ENCODE measurements at regions not wholly inside any gene's neighbourhood (a gene's known extent, or its start where the extent isn't known, plus 50 kb on each side); places are given as distances from the start of the nearest gene placed in this dataset.

DNA sequence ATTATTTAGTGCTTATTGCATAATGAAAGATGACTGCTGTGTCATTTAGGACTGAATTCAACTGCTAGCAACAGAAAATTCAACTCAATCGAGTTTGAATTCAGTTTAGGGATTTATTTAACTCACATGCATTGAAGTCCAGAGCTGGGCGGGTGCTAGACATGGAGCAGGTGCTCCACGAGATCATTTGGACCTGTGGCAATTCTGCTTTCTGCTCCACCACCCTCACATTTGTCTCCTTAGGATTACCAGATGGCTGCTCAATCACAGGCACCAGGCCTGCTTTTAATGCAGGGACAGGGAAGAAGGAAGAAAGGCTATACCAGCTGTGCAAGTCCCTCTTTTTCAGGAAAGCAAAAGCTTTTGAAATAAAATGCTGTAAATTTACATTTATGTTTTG lies 572.9 kb upstream of the SLC8A1 start:
- no peaks in the 10 kb centered on the region for H3K9me3 Mint-ChIP-seq
- TF ChIP-seq, protein P1, sequence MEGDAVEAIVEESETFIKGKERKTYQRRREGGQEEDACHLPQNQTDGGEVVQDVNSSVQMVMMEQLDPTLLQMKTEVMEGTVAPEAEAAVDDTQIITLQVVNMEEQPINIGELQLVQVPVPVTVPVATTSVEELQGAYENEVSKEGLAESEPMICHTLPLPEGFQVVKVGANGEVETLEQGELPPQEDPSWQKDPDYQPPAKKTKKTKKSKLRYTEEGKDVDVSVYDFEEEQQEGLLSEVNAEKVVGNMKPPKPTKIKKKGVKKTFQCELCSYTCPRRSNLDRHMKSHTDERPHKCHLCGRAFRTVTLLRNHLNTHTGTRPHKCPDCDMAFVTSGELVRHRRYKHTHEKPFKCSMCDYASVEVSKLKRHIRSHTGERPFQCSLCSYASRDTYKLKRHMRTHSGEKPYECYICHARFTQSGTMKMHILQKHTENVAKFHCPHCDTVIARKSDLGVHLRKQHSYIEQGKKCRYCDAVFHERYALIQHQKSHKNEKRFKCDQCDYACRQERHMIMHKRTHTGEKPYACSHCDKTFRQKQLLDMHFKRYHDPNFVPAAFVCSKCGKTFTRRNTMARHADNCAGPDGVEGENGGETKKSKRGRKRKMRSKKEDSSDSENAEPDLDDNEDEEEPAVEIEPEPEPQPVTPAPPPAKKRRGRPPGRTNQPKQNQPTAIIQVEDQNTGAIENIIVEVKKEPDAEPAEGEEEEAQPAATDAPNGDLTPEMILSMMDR (IDR thresholded peaks at IDR 0.05): no peak
- no peaks in the 10 kb centered on the region; the same call in 1 of the 2 replicates for H3K4me1 Mint-ChIP-seq (ENCODE audit: low read depth)
- H3K27me3 Mint-ChIP-seq (ENCODE audit: insufficient read depth): no peaks in the 10 kb centered on the region
- H3K4me3 Mint-ChIP-seq: no peak overlapping the region
- no peaks in the 10 kb centered on the region for H3K36me3 Mint-ChIP-seq (ENCODE audit: low read depth)
- DNase-seq: no peak
- no peak overlapping the region for H3K27ac Mint-ChIP-seq

DNA sequence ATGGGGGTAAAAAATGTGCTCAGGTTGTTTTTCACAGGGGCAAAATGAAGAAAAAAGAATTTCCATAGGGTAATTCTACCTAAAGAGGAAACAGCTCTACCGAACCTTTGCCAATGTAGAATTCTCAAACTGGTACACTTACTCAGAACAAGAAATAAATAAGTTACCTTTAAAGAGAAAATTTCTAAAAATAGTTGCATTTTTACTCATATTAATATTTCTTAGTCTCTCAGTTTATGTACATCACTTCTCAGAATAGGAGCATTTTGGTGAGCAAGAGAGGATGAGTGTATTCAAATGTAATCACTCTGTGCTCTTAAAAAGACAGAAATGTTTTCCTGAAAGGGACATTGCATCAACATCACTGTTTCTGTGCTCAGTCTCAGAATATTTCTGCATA lies 574.7 kb upstream of the SLC8A1 start:
- H3K27me3 Mint-ChIP-seq (ENCODE audit: insufficient read depth): no peaks in the 10 kb centered on the region
- no peaks in the 10 kb centered on the region for H3K9me3 Mint-ChIP-seq
- H3K27ac Mint-ChIP-seq: no peak overlapping the region
- H3K4me3 Mint-ChIP-seq: peak overlapping the region; percentile 35; the same call in 1 of the 2 replicates
- no peaks in the 10 kb centered on the region; the same call in 1 of the 2 replicates for H3K4me1 Mint-ChIP-seq (ENCODE audit: low read depth)
- no peak for DNase-seq
- TF ChIP-seq, protein P1 (IDR thresholded peaks at IDR 0.05): no peak
- H3K36me3 Mint-ChIP-seq (ENCODE audit: low read depth): no peaks in the 10 kb centered on the region

DNA sequence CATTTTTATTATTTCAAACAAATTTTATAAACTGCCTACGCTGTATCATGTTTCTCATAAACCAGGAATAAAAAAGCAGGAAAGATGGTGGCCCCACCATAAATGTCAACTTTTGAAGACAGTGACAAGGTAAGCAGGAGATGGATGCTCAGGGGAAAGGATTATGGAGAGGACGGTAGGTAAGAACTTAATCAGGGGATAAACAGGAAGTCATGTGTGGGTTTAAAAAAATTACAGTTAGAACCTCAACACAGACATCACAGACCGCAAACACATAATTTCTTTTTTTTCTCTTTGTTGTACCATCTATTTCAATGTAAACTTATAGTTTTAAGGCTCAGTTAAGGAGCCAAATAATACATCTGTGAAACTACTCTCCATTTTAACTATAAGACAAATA lies 575.2 kb upstream of the SLC8A1 start:
- H3K4me3 Mint-ChIP-seq: peak overlapping the region; percentile 35; the same call in 1 of the 2 replicates
- H3K36me3 Mint-ChIP-seq (ENCODE audit: low read depth): no peaks in the 10 kb centered on the region
- H3K27ac Mint-ChIP-seq: no peak overlapping the region
- no peak for DNase-seq
- TF ChIP-seq, protein P1 (IDR thresholded peaks at IDR 0.05): no peak
- H3K9me3 Mint-ChIP-seq: no peaks in the 10 kb centered on the region
- H3K4me1 Mint-ChIP-seq (ENCODE audit: low read depth): no peaks in the 10 kb centered on the region; the same call in 1 of the 2 replicates
- H3K27me3 Mint-ChIP-seq (ENCODE audit: insufficient read depth): no peaks in the 10 kb centered on the region

DNA sequence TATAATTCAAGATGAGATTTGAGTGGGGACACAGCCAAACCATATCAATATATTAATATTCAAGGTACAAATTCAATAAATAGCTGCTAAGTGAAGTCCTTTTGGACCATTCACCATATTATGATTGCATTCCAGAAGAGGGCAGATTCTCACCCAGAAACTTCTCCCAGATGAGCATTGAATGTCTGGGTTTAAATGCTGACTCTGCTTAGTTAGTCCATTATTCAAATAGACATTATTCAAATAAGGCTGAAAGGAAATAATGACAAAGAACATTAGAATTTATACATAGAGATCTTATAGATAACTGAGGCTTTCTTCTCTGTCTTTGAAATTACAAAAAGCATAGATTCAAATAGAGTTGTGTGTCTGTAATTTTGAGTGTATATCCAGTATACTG lies 579.4 kb upstream of the SLC8A1 start:
- H3K4me3 Mint-ChIP-seq: no peak overlapping the region

DNA sequence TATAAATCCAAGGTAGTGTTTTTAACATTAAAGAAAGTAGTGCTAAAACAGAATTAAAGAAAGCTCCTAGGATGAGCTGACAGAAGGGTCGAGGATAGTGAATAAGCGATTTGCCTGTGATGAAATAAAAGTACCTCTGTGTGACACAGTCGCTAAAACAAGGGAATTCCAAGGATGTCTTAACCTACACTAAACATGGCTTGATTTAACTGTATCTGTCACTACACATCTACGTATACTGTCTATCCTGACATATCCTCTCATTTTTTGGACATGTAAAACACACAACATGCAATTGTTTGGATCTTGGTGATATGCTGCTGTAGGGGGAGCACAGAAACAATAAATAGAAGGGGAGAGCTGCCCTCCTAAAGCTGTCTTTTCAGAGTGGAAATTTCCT lies 580.8 kb upstream of the SLC8A1 start:
- no peaks in the 10 kb centered on the region for H3K36me3 Mint-ChIP-seq (ENCODE audit: low read depth)
- TF ChIP-seq, protein P1 (IDR thresholded peaks at IDR 0.05): no peak
- H3K4me1 Mint-ChIP-seq (ENCODE audit: low read depth): no peaks in the 10 kb centered on the region
- no peak for DNase-seq
- no peaks in the 10 kb centered on the region for H3K9me3 Mint-ChIP-seq
- H3K27ac Mint-ChIP-seq: no peak overlapping the region
- no peak overlapping the region for H3K4me3 Mint-ChIP-seq
- H3K27me3 Mint-ChIP-seq (ENCODE audit: insufficient read depth): no peaks in the 10 kb centered on the region

More for the DNA sequence above, 579.4 kb upstream of the SLC8A1 start:
- TF ChIP-seq, protein P1 (IDR thresholded peaks at IDR 0.05): no peak
- Mint-ChIP-seq H3K9me3 (no peaks in the 10 kb centered on the region), H3K36me3 (ENCODE audit: low read depth) (no peaks in the 10 kb centered on the region), H3K27ac (no peak overlapping the region), H3K4me1 (ENCODE audit: low read depth) (no peaks in the 10 kb centered on the region; the same call in 1 of the 2 replicates), H3K27me3 (ENCODE audit: insufficient read depth) (no peaks in the 10 kb centered on the region)
- no peak for DNase-seq

DNA sequence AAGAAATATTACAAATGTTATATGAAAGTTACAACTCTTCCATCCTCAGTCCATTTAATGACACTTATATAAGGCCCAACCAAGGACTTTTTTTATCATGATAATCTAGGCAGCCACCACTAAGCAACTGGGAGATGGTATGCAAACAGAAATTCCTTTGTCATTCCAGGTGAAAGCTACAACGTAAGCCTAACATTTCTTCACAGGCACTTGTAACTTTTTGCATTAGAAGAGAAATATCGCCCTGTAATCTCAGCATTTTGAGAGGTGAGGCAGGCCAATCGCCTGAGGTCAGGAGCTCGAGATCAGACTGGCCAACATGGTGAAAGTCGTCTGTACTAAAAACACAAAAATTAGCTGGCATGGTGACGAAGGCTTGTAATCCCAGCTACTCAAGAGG lies 581.2 kb upstream of the SLC8A1 start:
- no peaks in the 10 kb centered on the region for H3K36me3 Mint-ChIP-seq (ENCODE audit: low read depth)
- no peak overlapping the region for H3K4me3 Mint-ChIP-seq
- no peaks in the 10 kb centered on the region for H3K9me3 Mint-ChIP-seq
- DNase-seq: no peak
- H3K4me1 Mint-ChIP-seq (ENCODE audit: low read depth): no peaks in the 10 kb centered on the region
- TF ChIP-seq, protein P1 (IDR thresholded peaks at IDR 0.05): no peak
- H3K27ac Mint-ChIP-seq: no peak overlapping the region
- H3K27me3 Mint-ChIP-seq (ENCODE audit: insufficient read depth): no peaks in the 10 kb centered on the region

Data from HFFc6 (cell line).